AG10803 (cell line): ENCODE measurements at regions not wholly inside any gene's neighbourhood (a gene's known extent, or its start where the extent isn't known, plus 50 kb on each side); places are given as distances from the start of the nearest gene placed in this dataset.
A peak's percentile ranks its signal among the peaks of the same experiment; 100 is the strongest.

Experiments used
- DNase-seq: peaks from one replicate; pipeline ENCODE4 v3.0.0; 2010; ENCODE audit warnings: low read depth
- H3K4me3 ChIP-seq: 2 replicates; pipeline ENCODE4 v1.5.1; 2011; ENCODE audit warnings: mild to moderate bottlenecking, low read length, control low read depth
- CTCF ChIP-seq: conservative IDR thresholded peaks from 2 replicates; pipeline ENCODE4 v1.5.1; 2011; ENCODE audit warnings: mild to moderate bottlenecking, low read length, control low read depth, inconsistent platforms

GRCh38 chr20:48202334-48203113 lies 417.2 kb upstream of the SULF2 start:
- no peak overlapping the region for H3K4me3 ChIP-seq
- TF ChIP-seq CTCF: no peak
- no peak for DNase-seq

GRCh38 chr20:48201885-48202284 lies 416.6 kb upstream of the SULF2 start:
- no peak for DNase-seq
- TF ChIP-seq CTCF: no peak
- no peak overlapping the region for H3K4me3 ChIP-seq

GRCh38 chr20:48201188-48201587 lies 415.9 kb upstream of the SULF2 start:
- no peak for DNase-seq
- H3K4me3 ChIP-seq: no peak overlapping the region
- no peak for TF ChIP-seq CTCF

GRCh38 chr20:48198929-48199451 lies 413.7 kb upstream of the SULF2 start:
- no peak overlapping the region for H3K4me3 ChIP-seq
- 0 out of 2 replicates have a peak, but pooled peaks have one; percentile 7 for TF ChIP-seq CTCF
- peak; percentile 69 for DNase-seq

- no peak for DNase-seq
- H3K4me3 ChIP-seq: no peak overlapping the region
- no peak for TF ChIP-seq CTCF
Observed at GRCh38 chr20:48197066-48197465, 411.8 kb upstream of the SULF2 start.

- TF ChIP-seq CTCF: no peak
- no peak for DNase-seq
- H3K4me3 ChIP-seq: no peak overlapping the region
Observed at GRCh38 chr20:48196486-48196885, 411.2 kb upstream of the SULF2 start.

- no peak overlapping the region for H3K4me3 ChIP-seq
- no peak for TF ChIP-seq CTCF
- no peak for DNase-seq
Observed at GRCh38 chr20:48196001-48196400, 410.7 kb upstream of the SULF2 start.
